Spleen (tissue), 7 donors: ENCODE measurements at regions not wholly inside any gene's neighbourhood (a gene's known extent, or its start where the extent isn't known, plus 50 kb on each side); places are given as distances from the start of the nearest gene placed in this dataset.

Experiments used
- CTCF ChIP-seq, 11 experiments: fragments of 200-600 bp in 7 of 11; fragments of 450-650 bp in 4 of 11; sonication (generic) in 4 of 11; IDR thresholded peaks in 8 of 11; conservative IDR thresholded peaks in 3 of 11; 1 replicate in 7 of 11; 2 replicates in 4 of 11; pipeline versions ENCODE4 v1.4.0 to v1.8.0; 2016 to 2021; ENCODE audit warnings: antibody characterized with exemption in 11 of 11, inconsistent platforms in 4 of 11, mild to moderate bottlenecking in 1 of 11
- POLR2A ChIP-seq, 3 donors: fragments of 450-650 bp; IDR thresholded peaks; one replicate each; pipeline ENCODE4 v1.5.1; 2017; ENCODE audit warnings: antibody characterized with exemption in 3 of 3, mild to moderate bottlenecking in 1 of 3
- donor health status: DM: no; HTN: no; CAD: no; lungs with moderate emphysema.
- donor health status: DM: no; HTN: no; CAD: no.
- donor health status: DM: no; HTN: no; CAD: no.

DNA sequence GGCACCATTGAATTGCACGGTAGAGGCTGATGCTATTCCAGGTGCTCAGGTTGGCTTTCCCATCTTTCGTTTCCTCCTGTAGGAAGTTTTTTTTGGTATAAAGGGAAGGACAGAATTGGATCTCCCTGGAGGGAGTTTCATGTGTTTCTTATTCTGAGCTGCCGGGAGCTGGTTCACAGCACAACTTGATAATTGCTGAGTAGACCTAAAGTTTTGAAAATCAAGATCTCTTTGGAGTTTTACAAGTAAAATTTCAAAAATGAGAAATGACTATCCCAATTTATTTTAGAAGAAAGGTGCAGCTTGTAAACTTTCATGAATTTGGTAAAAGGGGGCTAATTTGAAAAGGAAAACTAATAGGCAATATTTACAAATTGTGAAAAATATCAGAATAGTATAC is 125.2 kb upstream of the ESR1 start:
- TF ChIP-seq CTCF (IDR thresholded peaks at IDR 0.05 in 8 of 11, conservative IDR thresholded peaks at IDR 0.05 in 3 of 11) (no peak), POLR2A (IDR thresholded peaks at IDR 0.05) (no peak)
